ENCODE measurements at regions not wholly inside any gene's neighbourhood (a gene's known extent, or its start where the extent isn't known, plus 50 kb on each side); places are given as distances from the start of the nearest gene placed in this dataset.

DNA sequence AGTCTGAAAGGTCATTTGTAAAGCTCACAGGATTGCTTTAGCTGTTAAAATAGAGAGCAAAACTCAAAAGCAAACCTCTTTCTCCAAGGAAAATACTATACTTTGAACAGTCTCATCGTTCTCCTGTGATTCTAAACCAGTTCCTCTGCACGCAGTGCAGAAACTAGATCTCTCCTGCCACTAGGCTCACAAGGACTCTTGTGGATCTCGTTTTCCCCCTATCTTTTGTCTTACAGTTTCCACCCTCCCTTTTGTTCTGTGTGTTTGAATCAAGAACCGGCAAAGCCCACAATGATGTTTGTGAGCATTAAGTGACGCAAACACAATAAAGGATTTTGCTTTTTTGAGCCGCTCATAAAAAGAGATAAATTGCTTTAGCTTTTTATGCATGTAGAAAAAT, 1103.5 kb upstream of the RBFOX1 start:
- TF ChIP-seq, protein P1, sequence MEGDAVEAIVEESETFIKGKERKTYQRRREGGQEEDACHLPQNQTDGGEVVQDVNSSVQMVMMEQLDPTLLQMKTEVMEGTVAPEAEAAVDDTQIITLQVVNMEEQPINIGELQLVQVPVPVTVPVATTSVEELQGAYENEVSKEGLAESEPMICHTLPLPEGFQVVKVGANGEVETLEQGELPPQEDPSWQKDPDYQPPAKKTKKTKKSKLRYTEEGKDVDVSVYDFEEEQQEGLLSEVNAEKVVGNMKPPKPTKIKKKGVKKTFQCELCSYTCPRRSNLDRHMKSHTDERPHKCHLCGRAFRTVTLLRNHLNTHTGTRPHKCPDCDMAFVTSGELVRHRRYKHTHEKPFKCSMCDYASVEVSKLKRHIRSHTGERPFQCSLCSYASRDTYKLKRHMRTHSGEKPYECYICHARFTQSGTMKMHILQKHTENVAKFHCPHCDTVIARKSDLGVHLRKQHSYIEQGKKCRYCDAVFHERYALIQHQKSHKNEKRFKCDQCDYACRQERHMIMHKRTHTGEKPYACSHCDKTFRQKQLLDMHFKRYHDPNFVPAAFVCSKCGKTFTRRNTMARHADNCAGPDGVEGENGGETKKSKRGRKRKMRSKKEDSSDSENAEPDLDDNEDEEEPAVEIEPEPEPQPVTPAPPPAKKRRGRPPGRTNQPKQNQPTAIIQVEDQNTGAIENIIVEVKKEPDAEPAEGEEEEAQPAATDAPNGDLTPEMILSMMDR (IDR thresholded peaks at IDR 0.05 in 4 of 5, conservative IDR thresholded peaks at IDR 0.05 in 1 of 5): no peak
- TF ChIP-seq POLR2A (IDR thresholded peaks at IDR 0.05): no peak
